H1 (cell line): ENCODE measurements at regions not wholly inside any gene's neighbourhood (a gene's known extent, or its start where the extent isn't known, plus 50 kb on each side); places are given as distances from the start of the nearest gene placed in this dataset.

Source experiments
- CTCF ChIA-PET: fragments of 300-600 bp; sonication (Branson Sonifier 250); formaldehyde crosslinking; loops from one replicate; lab custom pipeline; 2021; ENCODE audit not compliant: partially characterized antibody; lab: Charles Lee
- POLR2A ChIA-PET: fragments of 300-600 bp; sonication (Branson Sonifier 250); formaldehyde crosslinking; loops from one replicate; lab custom pipeline; 2021; ENCODE audit warnings: inconsistent platforms; ENCODE audit not compliant: partially characterized antibody; lab: Charles Lee
- DNase-seq, 2 experiments: peaks; one replicate each; pipeline versions ENCODE4 v3.0.0 to v3.0.0-alpha.2; 2010 to 2022; ENCODE audit warnings: low spot score in 2 of 2, low read depth in 1 of 2, mixed read lengths in 1 of 2
- FAIRE-seq: peaks from 2 replicates; lab custom pipeline; 2011; peaks lifted over from hg19 to GRCh38; lab: Jason Lieb, UNC
- H2AFZ ChIP-seq: 2 replicates; pipeline ENCODE4 v1.8.1; 2012; ENCODE audit warnings: low read length, inconsistent platforms
- H2AK5ac ChIP-seq: 2 replicates; pipeline ENCODE4 v1.6.1; 2013; ENCODE audit warnings: low read depth, low read length
- H2BK120ac ChIP-seq: replicated peaks from 2 replicates; pipeline ENCODE3; 2013; ENCODE audit warnings: low read depth, low read length, inconsistent platforms
- H2BK12ac ChIP-seq: 2 replicates; pipeline ENCODE4 v1.6.1; 2013; ENCODE audit warnings: low read depth, low read length
- H2BK15ac ChIP-seq: 2 replicates; pipeline ENCODE4 v1.6.1; 2013; ENCODE audit warnings: low read length
- H2BK20ac ChIP-seq: 2 replicates; pipeline ENCODE4 v1.6.1; 2013; ENCODE audit warnings: low read length
- H2BK5ac ChIP-seq: 2 replicates; pipeline ENCODE4 v1.6.1; 2013; ENCODE audit warnings: low read depth, low read length
- H3K14ac ChIP-seq: 2 replicates; pipeline ENCODE4 v1.6.1; 2013; ENCODE audit warnings: inconsistent platforms; ENCODE audit not compliant: insufficient read length
- H3K18ac ChIP-seq: 2 replicates; pipeline ENCODE4 v1.6.1; 2013; ENCODE audit warnings: low read length; ENCODE audit errors: extremely low read depth
- H3K23ac ChIP-seq: 2 replicates; pipeline ENCODE4 v1.6.1; 2013; ENCODE audit warnings: inconsistent platforms; ENCODE audit not compliant: insufficient read length
- H3K23me2 ChIP-seq: 2 replicates; pipeline ENCODE4 v1.6.1; 2013; ENCODE audit warnings: low read depth, low read length
- H3K27ac ChIP-seq: 2 replicates; pipeline ENCODE4 v1.6.1; 2011; ENCODE audit warnings: low read depth, low read length, inconsistent platforms
- H3K27me3 ChIP-seq, 4 experiments: replicated peaks in 1 of 4; 1 replicate in 1 of 4; 2 replicates in 3 of 4; pipeline versions ENCODE4 v1.6.1 to v1.8.1; 2011 to 2013; ENCODE audit warnings: low read length in 3 of 4, mild to moderate bottlenecking in 3 of 4, inconsistent platforms in 2 of 4, mixed read lengths in 2 of 4, moderate library complexity in 1 of 4; ENCODE audit not compliant: control insufficient read depth in 3 of 4, insufficient read depth in 3 of 4; ENCODE audit errors: extremely low read depth in 1 of 4
- H3K36me3 ChIP-seq, 4 experiments: 2 replicates each; pipeline versions ENCODE4 v1.6.1 to v1.8.1; 2011 to 2013; ENCODE audit warnings: mild to moderate bottlenecking in 4 of 4, low read length in 3 of 4, moderate library complexity in 2 of 4, control low read depth in 1 of 4, inconsistent platforms in 1 of 4; ENCODE audit not compliant: insufficient read depth in 4 of 4, control insufficient read depth in 2 of 4
- H3K4ac ChIP-seq: replicated peaks from 2 replicates; pipeline ENCODE3; 2013; ENCODE audit warnings: low read length, low read depth, mixed read lengths, inconsistent platforms; ENCODE audit not compliant: insufficient read length
- H3K4me1 ChIP-seq, 4 experiments: replicated peaks in 1 of 4; 1 replicate in 1 of 4; 2 replicates in 3 of 4; pipeline versions ENCODE4 v1.6.1 to v1.8.1; 2011 to 2013; ENCODE audit warnings: low read length in 3 of 4, inconsistent platforms in 2 of 4, mixed read lengths in 1 of 4; ENCODE audit not compliant: insufficient read depth in 4 of 4, control insufficient read depth in 3 of 4
- H3K4me2 ChIP-seq, 2 experiments: 2 replicates each; pipeline versions ENCODE4 v1.6.1 to v1.8.1; 2011 to 2013; ENCODE audit warnings: low read depth in 2 of 2, low read length in 2 of 2, control low read depth in 1 of 2, inconsistent platforms in 1 of 2, mild to moderate bottlenecking in 1 of 2; ENCODE audit not compliant: insufficient read depth in 1 of 2
- H3K4me3 ChIP-seq, 4 experiments: fragments of 200-600, 300-600 bp in 1 of 4; sonication (generic), shearing (Covaris generic), sonication (Bioruptor Twin) in 1 of 4; 2 replicates each; pipeline versions ENCODE4 v1.5.1 to v1.8.1; 2011 to 2016; ENCODE audit warnings: low read length in 4 of 4, low read depth in 3 of 4, control low read depth in 2 of 4, inconsistent platforms in 2 of 4, mild to moderate bottlenecking in 2 of 4, mixed read lengths in 1 of 4, moderate library complexity in 1 of 4; ENCODE audit not compliant: insufficient read depth in 2 of 4; ENCODE audit errors: extremely low read depth in 1 of 4
- H3K56ac ChIP-seq: replicated peaks from 2 replicates; pipeline ENCODE3; 2013; ENCODE audit warnings: low read depth, mild to moderate bottlenecking, mixed read lengths, low read length, inconsistent platforms; ENCODE audit not compliant: insufficient read length
- H3K79me1 ChIP-seq: 2 replicates; pipeline ENCODE4 v1.6.1; 2013; ENCODE audit warnings: low read depth, low read length, control low read depth
- H3K79me2 ChIP-seq, 2 experiments: 2 replicates each; pipeline versions ENCODE4 v1.6.1 to v1.8.1; 2012 to 2013; ENCODE audit warnings: low read length in 2 of 2, mild to moderate bottlenecking in 2 of 2, inconsistent platforms in 1 of 2; ENCODE audit not compliant: insufficient read depth in 2 of 2, control insufficient read depth in 1 of 2
- H3K9ac ChIP-seq, 4 experiments: replicated peaks in 1 of 4; 1 replicate in 1 of 4; 2 replicates in 3 of 4; pipeline versions ENCODE4 v1.6.1 to v1.8.1; 2011 to 2013; ENCODE audit warnings: low read depth in 3 of 4, low read length in 3 of 4, control low read depth in 2 of 4, mild to moderate bottlenecking in 2 of 4, moderate library complexity in 2 of 4, inconsistent platforms in 1 of 4; ENCODE audit errors: extremely low read depth in 1 of 4
- H3K9me3 ChIP-seq, 2 experiments: 2 replicates each; pipeline versions ENCODE4 v1.6.1 to v1.8.1; 2012 to 2013; ENCODE audit warnings: mild to moderate bottlenecking in 2 of 2, moderate library complexity in 2 of 2, control low read depth in 1 of 2, inconsistent platforms in 1 of 2, low read depth in 1 of 2, low read length in 1 of 2, mixed read lengths in 1 of 2; ENCODE audit not compliant: insufficient read depth in 2 of 2
- H4K20me1 ChIP-seq, 2 experiments: replicated peaks in 1 of 2; 2 replicates each; pipeline versions ENCODE3 to v1.8.1; 2011 to 2013; ENCODE audit warnings: inconsistent platforms in 2 of 2, low read length in 2 of 2, mild to moderate bottlenecking in 1 of 2; ENCODE audit not compliant: insufficient read depth in 2 of 2, control insufficient read depth in 1 of 2
- H4K5ac ChIP-seq: 2 replicates; pipeline ENCODE4 v1.6.1; 2013; ENCODE audit warnings: low read length, low read depth, mixed read lengths, inconsistent platforms; ENCODE audit not compliant: insufficient read length
- H4K8ac ChIP-seq: 2 replicates; pipeline ENCODE4 v1.8.0; 2013; ENCODE audit warnings: mild to moderate bottlenecking, moderate library complexity, low read length, inconsistent platforms; ENCODE audit not compliant: insufficient read depth; ENCODE audit errors: extremely low read depth
- H4K91ac ChIP-seq: replicated peaks from 2 replicates; pipeline ENCODE3; 2013; ENCODE audit warnings: low read length, mixed read lengths, inconsistent platforms; ENCODE audit not compliant: insufficient read length
- ATF2 ChIP-seq: IDR thresholded peaks from 2 replicates; pipeline ENCODE4 v1.6.1; 2012; ENCODE audit warnings: low read length, inconsistent platforms
- CREB1 ChIP-seq: IDR thresholded peaks from 2 replicates; pipeline ENCODE4 v1.6.1; 2012; ENCODE audit warnings: inconsistent platforms
- CTBP2 ChIP-seq: IDR thresholded peaks from 2 replicates; pipeline ENCODE4 v1.7.0; 2011; ENCODE audit warnings: borderline replicate concordance, mild to moderate bottlenecking, moderate library complexity, mixed read lengths, low read length; ENCODE audit not compliant: insufficient read depth, insufficient read length
- EZH2 ChIP-seq: fragments of 200-600 bp; sonication (generic); IDR thresholded peaks from 2 replicates; pipeline ENCODE4 v1.7.1; 2012; ENCODE audit warnings: low read depth, mild to moderate bottlenecking, moderate library complexity, low read length, inconsistent platforms; ENCODE audit not compliant: severe bottlenecking
- FOSL1 ChIP-seq: IDR thresholded peaks from 2 replicates; pipeline ENCODE4 v1.6.1; 2011; ENCODE audit warnings: mild to moderate bottlenecking, low read depth, low read length, moderate library complexity; ENCODE audit not compliant: insufficient read depth
- GTF2F1 ChIP-seq: IDR thresholded peaks from 2 replicates; pipeline ENCODE4 v1.6.1; 2012; ENCODE audit warnings: low read depth, low read length, improper control_type of control experiment, borderline replicate concordance
- KDM4A ChIP-seq: IDR thresholded peaks from one replicate; pipeline ENCODE4 v1.7.1; 2012; ENCODE audit warnings: low read depth, mild to moderate bottlenecking, moderate library complexity, low read length, inconsistent platforms; ENCODE audit not compliant: severe bottlenecking
- SIN3A ChIP-seq, 2 experiments: IDR thresholded peaks in 1 of 2; conservative IDR thresholded peaks in 1 of 2; 2 replicates each; pipeline ENCODE4 v1.6.1; 2011 to 2012; ENCODE audit warnings: low read length in 2 of 2, improper control_type of control experiment in 1 of 2, low read depth in 1 of 2, mild to moderate bottlenecking in 1 of 2
- SIRT6 ChIP-seq: IDR thresholded peaks from one replicate; pipeline ENCODE4 v1.7.1; 2012; ENCODE audit warnings: low read length, inconsistent platforms
- SP2 ChIP-seq: IDR thresholded peaks from 2 replicates; pipeline ENCODE4 v1.6.1; 2012; ENCODE audit warnings: mild to moderate bottlenecking, low read length, inconsistent platforms
- SP4 ChIP-seq: IDR thresholded peaks from 2 replicates; pipeline ENCODE4 v1.6.1; 2012; ENCODE audit warnings: low read length, inconsistent platforms
- SRF ChIP-seq: IDR thresholded peaks from 2 replicates; pipeline ENCODE4 v1.6.1; 2011; ENCODE audit warnings: mild to moderate bottlenecking, low read depth, low read length, moderate library complexity
- TEAD4 ChIP-seq: IDR thresholded peaks from 2 replicates; pipeline ENCODE4 v1.6.1; 2012; ENCODE audit warnings: low read depth, low read length, inconsistent platforms, mixed read lengths
- ZNF274 ChIP-seq: IDR thresholded peaks from 2 replicates; pipeline ENCODE4 v1.7.0; 2012; ENCODE audit warnings: low read length, borderline replicate concordance; ENCODE audit errors: extremely low read depth
- WGBS, 2 experiments: shearing (Covaris generic) in 1 of 2; methylation state at CpG; one replicate each; pipeline versions ENCODE4 v1.1.6 to v1.1.7; 2013 to 2015; ENCODE audit warnings: low lambda C conversion rate in 2 of 2, mixed read lengths in 2 of 2, inconsistent platforms in 1 of 2, low coverage in 1 of 2, missing lambda C conversion rate in 1 of 2; ENCODE audit not compliant: insufficient replicate concordance in 2 of 2, insufficient coverage in 1 of 2, insufficient read length in 1 of 2; ENCODE audit errors: extremely low coverage in 1 of 2, missing lambda C conversion rate in 1 of 2; 5-methylcytosine and 5-hydroxymethylcytosine counted together

- Histone ChIP-seq H3K23me2 (no peaks in the 10 kb centered on the region), H4K5ac (no peak overlapping the region), H3K79me1 (no peaks in the 10 kb centered on the region), H4K91ac (no peak overlapping the region), H3K36me3 (no peaks in the 10 kb centered on the region), H2BK120ac (no peak overlapping the region), H3K4ac (no peak overlapping the region), H3K4me3 (no peak overlapping the region), H2BK20ac (no peak overlapping the region), H4K8ac (no peak overlapping the region), H3K23ac (no peak overlapping the region), H3K9me3 (no peaks in the 10 kb centered on the region), H3K9ac (no peak overlapping the region), H4K20me1 (no peaks in the 10 kb centered on the region), H3K4me2 (no peak overlapping the region), H2BK12ac (no peak overlapping the region), H3K4me1 (no peaks in the 10 kb centered on the region), H2AFZ (no peak overlapping the region), H2BK5ac (no peak overlapping the region), H3K27me3 (no peaks in the 10 kb centered on the region), H2AK5ac (no peak overlapping the region), H3K18ac (no peak overlapping the region), H3K79me2 (no peaks in the 10 kb centered on the region), H3K27ac (no peak overlapping the region), H2BK15ac (no peak overlapping the region), H3K14ac (no peak overlapping the region), H3K56ac (no peak overlapping the region)
- FAIRE-seq = no peak
- 95% methylated on average over 1 of the region's 1 CpG; no CpG with 5 or more reads in 1 of the 2 experiments for WGBS, 2 experiments
- DNase-seq = no peak
- ChIA-PET POLR2A (no interaction called here), CTCF (interaction anchor here (0.9 kb wide), 1 partner anchor 250 kb away, joined by 3 read pairs; no protein-coding TSS in a partner anchor)
- TF ChIP-seq ZNF274 = no peak
- no peak for TF ChIP-seq SRF
- no peak for TF ChIP-seq EZH2
- no peak for TF ChIP-seq SIRT6
- no peak for TF ChIP-seq FOSL1
- TF ChIP-seq SP4 = no peak
- no peak for TF ChIP-seq ATF2
- no peak for TF ChIP-seq KDM4A
- no peak for TF ChIP-seq SIN3A (conservative IDR thresholded peaks at IDR 0.05 in 1 of 2, IDR thresholded peaks at IDR 0.05 in 1 of 2; ENCODE audit: low read depth in 1 of 2, low read length in 2 of 2)
- TF ChIP-seq SP2 = no peak
- TF ChIP-seq CTBP2 = no peak
- no peak for TF ChIP-seq GTF2F1
- no peak for TF ChIP-seq CREB1
- TF ChIP-seq TEAD4 = no peak
Measured at GRCh38 chr10:52558090-52558489, 214.5 kb downstream of the MBL2 start.
